ENCODE measurements at regions not wholly inside any gene's neighbourhood (a gene's known extent, or its start where the extent isn't known, plus 50 kb on each side); places are given as distances from the start of the nearest gene placed in this dataset.

- intact Hi-C loops (cut with DNase I; ENCODE audit: low total_unique reads): no loop called here
- no peak overlapping the region for H3K27ac ChIP-seq
- TF ChIP-seq POLR2A (IDR thresholded peaks at IDR 0.05) (no peak), CTCF (IDR thresholded peaks at IDR 0.05) (no peak)
- no peak overlapping the region for H3K4me3 ChIP-seq
- H3K4me1 ChIP-seq: no peaks in the 10 kb centered on the region
- H3K27me3 ChIP-seq: no peaks in the 10 kb centered on the region
- no peaks in the 10 kb centered on the region for H3K36me3 ChIP-seq
- no peak for DNase-seq
- no peaks in the 10 kb centered on the region for H3K9me3 ChIP-seq
Observed at GRCh38 chr15:61681038-61681418, 379.2 kb downstream of the VPS13C start.

GRCh38 chr15:61680260-61681037 lies 379.8 kb downstream of the VPS13C start:
- TF ChIP-seq CTCF (IDR thresholded peaks at IDR 0.05) (no peak), POLR2A (IDR thresholded peaks at IDR 0.05) (no peak)
- no peak overlapping the region for H3K27ac ChIP-seq
- no peak for DNase-seq
- intact Hi-C loops (cut with DNase I; ENCODE audit: low total_unique reads): no loop called here
- H3K36me3 ChIP-seq: no peaks in the 10 kb centered on the region
- no peaks in the 10 kb centered on the region for H3K9me3 ChIP-seq
- no peaks in the 10 kb centered on the region for H3K27me3 ChIP-seq
- no peaks in the 10 kb centered on the region for H3K4me1 ChIP-seq
- no peak overlapping the region for H3K4me3 ChIP-seq

GRCh38 chr15:61671736-61672135 lies 388.5 kb downstream of the VPS13C start:
- intact Hi-C loops (cut with DNase I; ENCODE audit: low total_unique reads): no loop called here
- H3K27me3 ChIP-seq: no peaks in the 10 kb centered on the region
- H3K4me3 ChIP-seq: no peak overlapping the region
- peak; percentile 50 to 62 for DNase-seq
- no peaks in the 10 kb centered on the region for H3K36me3 ChIP-seq
- TF ChIP-seq CTCF (IDR thresholded peaks at IDR 0.05): no peak
- TF ChIP-seq POLR2A (IDR thresholded peaks at IDR 0.05): no peak
- H3K4me1 ChIP-seq: no peaks in the 10 kb centered on the region
- no peak overlapping the region for H3K27ac ChIP-seq
- H3K9me3 ChIP-seq: no peaks in the 10 kb centered on the region

GRCh38 chr15:61668444-61668843 lies 391.8 kb downstream of the VPS13C start:
- intact Hi-C loops (cut with DNase I; ENCODE audit: low total_unique reads): no loop called here
- Histone ChIP-seq H3K36me3 (no peaks in the 10 kb centered on the region), H3K4me1 (no peaks in the 10 kb centered on the region), H3K27ac (no peak overlapping the region), H3K27me3 (no peaks in the 10 kb centered on the region), H3K4me3 (no peak overlapping the region), H3K9me3 (no peaks in the 10 kb centered on the region)
- no peak for DNase-seq
- TF ChIP-seq POLR2A (IDR thresholded peaks at IDR 0.05) (no peak), CTCF (IDR thresholded peaks at IDR 0.05) (no peak)

GRCh38 chr15:61661791-61662190 lies 398.5 kb downstream of the VPS13C start:
- intact Hi-C loops (cut with DNase I; ENCODE audit: low total_unique reads): no loop called here
- H3K4me1 ChIP-seq: peaks cover 0 to 5% of the 10 kb centered on the region in 2 donors
- no peaks in the 10 kb centered on the region for H3K27me3 ChIP-seq
- H3K9me3 ChIP-seq: no peaks in the 10 kb centered on the region
- peak; percentile 54 to 66 for DNase-seq
- TF ChIP-seq POLR2A (IDR thresholded peaks at IDR 0.05) (no peak), CTCF (IDR thresholded peaks at IDR 0.05) (no peak)
- H3K27ac ChIP-seq: peak overlapping the region; percentile 62 to 77
- no peak overlapping the region for H3K4me3 ChIP-seq
- no peaks in the 10 kb centered on the region for H3K36me3 ChIP-seq

All from uterus (tissue), 3 donors.